HUDEP-2 (cell line): ENCODE measurements at regions not wholly inside any gene's neighbourhood (a gene's known extent, or its start where the extent isn't known, plus 50 kb on each side); places are given as distances from the start of the nearest gene placed in this dataset.
A peak's percentile ranks its signal among the peaks of the same experiment; 100 is the strongest.

ENCODE experiments used
- DNase-seq, 76 experiments: peaks; one replicate each; lab custom pipeline; 2025; ENCODE audit not compliant: unreplicated experiment in 76 of 76; lab: John Stamatoyannopoulos, UW

- DNase-seq: no peak
Measured at GRCh38 chr22:19638282-19639015, 75.9 kb upstream of the SEPTIN5 start.

- DNase-seq: no peak
Measured at GRCh38 chr22:19639610-19640135, 74.6 kb upstream of the SEPTIN5 start.

GRCh38 chr22:19640306-19640705, 74.0 kb upstream of the SEPTIN5 start:
- DNase-seq: no peak

GRCh38 chr22:19641254-19641982, 72.9 kb upstream of the SEPTIN5 start:
- no peak for DNase-seq

- no peak for DNase-seq
Measured at GRCh38 chr22:19641983-19642451, 72.3 kb upstream of the SEPTIN5 start.

- peak in 43 of 76 experiments; percentile 5 to 74 (median 22) for DNase-seq
Measured at GRCh38 chr22:19643448-19644313, 70.6 kb upstream of the SEPTIN5 start.

- DNase-seq: peak in 7 of 76 experiments; percentile 3 to 11 (median 7)
Measured at GRCh38 chr22:19644314-19645223, 69.7 kb upstream of the SEPTIN5 start.

- no peak for DNase-seq
Measured at GRCh38 chr22:19645391-19645790, 68.9 kb upstream of the SEPTIN5 start.

- DNase-seq: no peak
Measured at GRCh38 chr22:19645905-19646304, 68.4 kb upstream of the SEPTIN5 start.

GRCh38 chr22:19646383-19646782, 67.9 kb upstream of the SEPTIN5 start:
- DNase-seq: no peak

GRCh38 chr22:19648419-19648929, 65.8 kb upstream of the SEPTIN5 start:
- DNase-seq: no peak

GRCh38 chr22:19652316-19652715, 62.0 kb upstream of the SEPTIN5 start:
- DNase-seq: no peak

- no peak for DNase-seq
Measured at GRCh38 chr22:19654338-19654987, 59.8 kb upstream of the SEPTIN5 start.

GRCh38 chr22:19655399-19655798, 58.9 kb upstream of the SEPTIN5 start:
- DNase-seq: no peak

- DNase-seq: no peak
Measured at GRCh38 chr22:19656541-19657251, 57.6 kb upstream of the SEPTIN5 start.

- no peak for DNase-seq
Measured at GRCh38 chr22:19657252-19658056, 56.8 kb upstream of the SEPTIN5 start.

GRCh38 chr22:19658057-19658966, 56.0 kb upstream of the SEPTIN5 start:
- DNase-seq: no peak
